GM19372 (cell line): ENCODE measurements at regions not wholly inside any gene's neighbourhood (a gene's known extent, or its start where the extent isn't known, plus 50 kb on each side); places are given as distances from the start of the nearest gene placed in this dataset.
"Not testable (repeated sequence)": the region's sequence is repeated elsewhere in the genome, so short reads cannot be mapped to it uniquely, and the experiment has no call there.

Experiments used
- ATAC-seq: cut with Tn5 transposase; IDR thresholded peaks from one replicate; pipeline ENCODE4 v1.9.1; 2021; ENCODE audit warnings: mild to moderate bottlenecking, low read depth, moderate library complexity; ENCODE audit not compliant: unreplicated experiment

GRCh38 chr12:94916663-94917062, 86.8 kb downstream of the NDUFA12 start:
- ATAC-seq = no peak

GRCh38 chr12:94909663-94910062, 93.8 kb downstream of the NDUFA12 start:
- no peak for ATAC-seq

- not testable (repeated sequence) for ATAC-seq
Observed at GRCh38 chr12:94905749-94906148, 97.7 kb downstream of the NDUFA12 start.

GRCh38 chr12:94900496-94900895, 103.0 kb downstream of the NDUFA12 start:
- ATAC-seq = no peak

GRCh38 chr12:94898388-94898787, 105.1 kb downstream of the NDUFA12 start:
- no peak for ATAC-seq

- ATAC-seq = no peak
Observed at GRCh38 chr12:94892544-94893267, 110.8 kb downstream of the NDUFA12 start.

GRCh38 chr12:94889445-94890210, 113.9 kb downstream of the NDUFA12 start:
- ATAC-seq = no peak

GRCh38 chr12:94879542-94879941, 124.0 kb downstream of the NDUFA12 start:
- no peak for ATAC-seq

GRCh38 chr12:94875525-94875924, 128.0 kb downstream of the NDUFA12 start:
- no peak for ATAC-seq

- no peak for ATAC-seq
Observed at GRCh38 chr12:94874518-94875302, 128.8 kb downstream of the NDUFA12 start.

GRCh38 chr12:94873734-94874517, 129.6 kb downstream of the NDUFA12 start:
- no peak for ATAC-seq

GRCh38 chr12:94872971-94873733, 130.3 kb downstream of the NDUFA12 start:
- peak; percentile 83 for ATAC-seq

GRCh38 chr12:94872671-94872970, 130.9 kb downstream of the NDUFA12 start:
- no peak for ATAC-seq

GRCh38 chr12:94872007-94872653, 131.4 kb downstream of the NDUFA12 start:
- no peak for ATAC-seq

GRCh38 chr12:94870511-94870910, 133.0 kb downstream of the NDUFA12 start:
- ATAC-seq = no peak

GRCh38 chr12:94868161-94868560, 135.3 kb downstream of the NDUFA12 start:
- no peak for ATAC-seq

GRCh38 chr12:94867066-94867855, 136.2 kb downstream of the NDUFA12 start:
- no peak for ATAC-seq

GRCh38 chr12:94864987-94865386, 138.5 kb downstream of the NDUFA12 start:
- no peak for ATAC-seq
